NCI-H82 treated with DMSO at 0.1 percent for 48 hours (cell line): ENCODE measurements at regions not wholly inside any gene's neighbourhood (a gene's known extent, or its start where the extent isn't known, plus 50 kb on each side); places are given as distances from the start of the nearest gene placed in this dataset.

Experiments used
- DNase-seq: peaks from one replicate; lab custom pipeline; 2025; ENCODE audit not compliant: unreplicated experiment; lab: John Stamatoyannopoulos, UW

GRCh38 chr10:78357141-78358063 is 323.7 kb downstream of the RPS24 start:
- DNase-seq, result no peak

DNA sequence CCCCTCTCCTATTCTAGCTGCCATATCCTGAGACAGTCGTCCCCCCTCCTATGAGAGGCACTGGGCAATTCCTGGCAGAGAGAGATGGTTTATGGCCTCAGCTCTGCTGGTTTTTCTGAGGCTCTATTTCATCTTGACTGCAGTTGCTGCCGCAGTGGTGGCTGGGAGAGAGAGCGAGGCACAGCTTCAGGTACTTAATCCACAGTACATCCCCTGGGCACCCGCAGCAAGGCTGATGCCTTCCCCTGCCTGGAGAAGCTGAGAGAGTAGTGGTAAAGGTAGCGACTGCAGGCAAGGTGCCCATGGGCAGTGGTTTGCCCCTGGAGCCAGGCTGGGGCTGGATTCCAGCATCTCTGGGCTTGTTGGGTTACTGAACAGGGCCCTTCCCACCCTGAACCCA is 324.7 kb downstream of the RPS24 start:
- DNase-seq, result no peak

- no peak for DNase-seq
These were observed 325.3 kb downstream of the RPS24 start for GRCh38 chr10:78358982-78359381.

GRCh38 chr10:78359640-78360091 is 326.0 kb downstream of the RPS24 start:
- DNase-seq, result peak; percentile 83

DNA sequence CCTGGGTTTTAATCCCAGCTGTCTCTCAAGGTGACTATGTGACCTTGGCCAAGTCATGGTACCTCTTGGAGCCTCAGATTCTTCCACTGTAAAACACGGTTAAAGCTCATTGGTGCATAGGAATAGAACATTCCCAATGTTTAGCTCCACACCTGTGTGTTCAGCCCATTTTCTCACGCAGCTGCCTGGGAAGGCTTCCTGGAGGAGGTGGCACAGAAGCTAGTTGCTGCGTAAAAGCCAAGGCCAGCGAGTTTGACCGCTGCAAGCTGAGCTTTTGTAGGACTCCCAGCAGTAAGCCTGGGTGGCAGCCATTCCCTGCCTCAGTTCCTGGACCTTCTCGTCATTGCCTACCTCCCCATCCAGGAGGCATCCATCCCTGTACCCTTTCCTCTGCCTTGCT is 326.6 kb downstream of the RPS24 start:
- no peak for DNase-seq

- DNase-seq, result no peak
These were observed 327.4 kb downstream of the RPS24 start for GRCh38 chr10:78361031-78361430.

DNA sequence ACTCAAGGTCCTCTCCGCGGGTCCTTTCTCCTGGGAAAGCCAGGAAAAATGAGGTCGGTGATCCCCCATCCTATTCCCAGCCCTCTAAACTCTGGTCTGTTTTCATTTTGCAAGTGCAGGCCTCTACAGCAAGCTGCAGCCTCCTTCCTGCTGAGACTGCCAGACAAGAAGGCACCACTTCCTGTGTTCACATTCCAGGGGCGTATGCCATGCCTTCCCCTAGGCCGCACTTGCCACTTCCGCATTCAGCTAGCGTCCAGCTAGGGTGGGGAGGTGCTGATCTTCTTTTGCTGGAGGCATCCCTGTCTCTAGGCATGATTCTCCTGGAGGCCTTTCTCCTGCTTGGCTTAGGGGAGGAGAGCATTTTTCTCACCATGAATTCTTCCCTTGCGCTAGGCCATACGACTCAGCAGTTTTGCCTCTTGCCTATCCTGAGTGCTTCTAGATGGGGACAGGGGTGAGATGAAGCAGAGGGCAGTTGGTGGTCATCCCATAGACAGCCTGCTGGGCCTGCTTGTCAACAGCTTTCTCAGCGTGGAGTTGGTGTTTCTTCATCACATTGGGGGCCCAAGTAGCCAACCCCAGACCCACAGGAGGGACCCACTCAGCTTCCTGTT is 328.9 kb downstream of the RPS24 start:
- no peak for DNase-seq

- no peak for DNase-seq
These were observed 329.5 kb downstream of the RPS24 start for GRCh38 chr10:78363190-78363589.

DNA sequence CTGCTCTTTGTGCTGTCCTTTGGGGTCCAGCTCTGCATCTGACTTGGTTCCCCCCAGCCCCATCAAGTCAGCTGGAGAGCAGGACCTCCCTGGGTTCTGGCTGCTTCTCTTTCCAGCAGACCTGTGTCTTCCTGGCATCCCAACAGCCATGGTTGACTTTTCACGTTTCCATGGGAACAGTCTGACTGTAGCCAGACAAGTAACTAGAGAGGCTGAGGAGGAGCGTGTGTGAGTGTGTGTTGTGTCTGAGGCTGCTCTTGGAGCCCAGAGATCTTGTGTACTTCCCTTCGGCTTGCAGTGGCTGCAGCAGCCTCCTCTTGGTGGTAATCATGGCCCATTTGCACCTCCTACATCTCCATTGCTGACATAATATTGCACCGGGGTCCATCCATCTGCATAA is 332.0 kb downstream of the RPS24 start:
- DNase-seq, result no peak

GRCh38 chr10:78366663-78367411 is 333.2 kb downstream of the RPS24 start:
- DNase-seq, result no peak

DNA sequence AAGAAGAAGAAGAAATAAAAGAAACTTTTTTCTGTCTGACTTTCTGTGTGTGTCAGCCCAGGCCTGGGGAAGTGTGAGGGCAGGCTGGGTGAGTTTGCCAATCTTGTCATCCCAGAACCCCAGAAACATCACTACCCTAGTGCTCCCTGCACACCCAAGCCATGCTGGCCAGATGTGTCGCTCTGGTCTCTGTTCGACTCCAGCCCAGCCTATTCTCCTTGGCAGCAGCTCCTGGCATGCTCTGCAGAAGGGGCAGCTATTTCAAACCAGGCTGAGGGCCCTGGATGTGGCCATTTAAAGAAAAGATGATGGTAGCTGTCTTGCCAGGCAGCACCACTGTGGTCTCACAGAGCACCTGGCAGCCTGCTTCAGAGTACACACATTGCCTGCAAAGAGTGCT is 334.1 kb downstream of the RPS24 start:
- DNase-seq, result no peak

DNA sequence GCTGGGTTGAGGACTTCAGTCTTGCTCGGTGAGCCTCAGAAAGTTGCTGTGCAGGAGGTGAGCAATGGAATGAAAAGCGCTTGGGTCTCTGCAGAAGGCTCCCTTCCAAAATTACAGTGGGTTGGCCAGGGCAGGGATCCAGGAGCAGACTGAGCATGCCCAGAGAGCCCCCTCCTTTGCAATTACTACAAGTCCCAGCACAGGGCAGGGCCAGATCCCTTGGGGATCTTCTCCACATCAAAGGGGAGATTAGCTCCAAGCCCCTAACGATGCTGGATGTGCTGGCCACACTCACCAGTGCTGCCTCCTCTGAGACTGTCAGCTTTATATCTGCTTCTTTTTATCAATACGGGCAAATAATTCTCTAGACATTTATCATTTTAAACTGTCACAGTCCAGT is 337.5 kb downstream of the RPS24 start:
- DNase-seq, result peak; percentile 27

DNA sequence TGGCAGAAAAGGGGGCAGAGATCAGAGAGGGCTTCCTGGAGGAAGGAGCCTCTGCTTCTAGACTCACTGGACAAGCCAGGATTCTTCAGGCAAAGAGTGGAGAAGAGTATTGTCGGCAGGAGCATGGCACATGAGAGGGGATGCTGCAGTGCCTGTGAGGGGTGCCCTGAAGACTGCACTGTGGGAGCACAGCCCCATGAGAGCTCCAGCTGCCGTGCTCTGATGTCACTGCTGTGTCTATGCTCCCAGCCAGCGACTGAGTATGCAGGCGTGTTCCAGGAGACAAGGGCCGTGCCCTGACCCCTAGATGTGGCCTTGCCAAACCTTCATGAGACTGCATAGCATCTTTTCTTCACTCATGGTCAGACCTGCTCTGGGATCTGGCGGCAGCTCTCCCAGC is 339.1 kb downstream of the RPS24 start:
- DNase-seq, result no peak

DNA sequence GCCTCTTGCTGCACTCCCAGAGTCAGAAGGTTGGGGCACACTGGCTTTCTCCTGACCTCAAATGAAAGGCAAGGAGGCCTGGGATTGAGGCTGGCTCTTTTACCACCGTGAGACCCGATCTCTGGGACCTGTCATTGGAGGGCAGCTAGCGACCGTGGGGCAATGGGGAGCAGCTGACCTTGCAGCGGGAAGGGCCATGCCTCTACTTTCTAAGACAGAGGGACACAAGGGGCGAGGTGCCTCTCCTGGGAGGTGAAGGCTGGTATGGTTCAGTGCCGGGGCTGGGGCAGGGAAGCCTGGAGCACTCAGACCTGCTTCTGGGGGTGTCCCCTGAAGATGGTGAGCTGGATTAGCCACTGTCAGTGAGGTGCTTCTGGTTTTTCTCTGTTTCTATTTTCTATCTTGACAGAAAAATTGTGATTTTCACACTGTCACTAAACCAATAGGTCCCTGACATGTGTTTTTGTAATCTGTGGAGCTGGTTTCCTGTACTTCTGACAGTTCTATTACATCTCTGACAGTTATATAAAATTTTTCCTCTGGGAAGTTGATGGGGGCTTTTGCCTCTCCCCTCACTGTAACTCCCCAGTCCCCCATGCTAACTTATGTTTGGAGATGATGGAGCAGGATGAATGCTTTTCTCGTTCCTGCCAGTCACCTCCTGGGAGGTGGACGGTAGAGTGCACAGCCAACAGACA is 340.8 kb downstream of the RPS24 start:
- DNase-seq, result no peak

GRCh38 chr10:78375854-78376785 is 342.5 kb downstream of the RPS24 start:
- no peak for DNase-seq

- DNase-seq, result no peak
These were observed 343.7 kb downstream of the RPS24 start for GRCh38 chr10:78377356-78377755.

DNA sequence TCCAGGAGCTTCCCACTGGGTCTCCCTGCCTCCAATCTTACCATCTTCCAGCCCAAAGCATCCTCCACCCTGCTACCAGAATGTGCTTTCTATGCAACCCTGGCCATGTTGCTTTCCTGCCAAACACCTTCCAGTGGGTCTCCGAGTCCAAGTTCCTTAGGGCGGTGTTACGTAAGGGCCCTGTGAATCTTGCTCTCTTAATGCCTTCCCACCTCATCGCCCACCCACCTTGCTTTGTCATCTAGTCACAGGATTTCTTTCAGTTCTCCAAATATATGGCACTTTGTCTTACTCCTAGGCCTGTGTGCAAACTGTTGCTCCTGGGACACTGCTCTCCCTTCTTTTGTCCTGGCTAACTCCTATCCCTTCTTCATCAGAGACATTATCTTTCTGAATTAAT is 344.5 kb downstream of the RPS24 start:
- DNase-seq, result no peak

DNA sequence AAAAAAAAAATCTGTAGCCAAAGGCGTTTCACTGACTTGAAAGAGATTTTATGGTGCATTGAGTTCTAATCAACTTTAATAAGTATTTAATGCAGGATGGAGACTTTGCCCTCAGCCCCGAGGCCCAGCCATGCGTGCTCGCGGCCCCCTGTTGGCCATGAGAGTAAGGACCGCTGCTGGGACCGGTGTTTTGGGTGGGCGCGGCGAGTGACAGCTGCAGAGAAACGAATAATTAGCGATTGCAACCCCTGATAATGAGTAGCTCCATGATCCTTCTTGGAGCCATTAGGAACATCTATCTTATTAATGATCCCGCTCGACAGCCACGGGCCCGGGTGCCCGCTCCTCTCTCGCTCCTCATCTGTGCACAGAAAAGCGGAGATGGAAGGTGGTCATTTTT is 347.4 kb downstream of the RPS24 start:
- peak; percentile 10 for DNase-seq

- DNase-seq, result no peak
These were observed 348.4 kb downstream of the RPS24 start for GRCh38 chr10:78382047-78382446.

- DNase-seq, result no peak
These were observed 349.1 kb downstream of the RPS24 start for GRCh38 chr10:78382772-78383171.
